ENCODE measurements at regions not wholly inside any gene's neighbourhood (a gene's known extent, or its start where the extent isn't known, plus 50 kb on each side); places are given as distances from the start of the nearest gene placed in this dataset.

DNA sequence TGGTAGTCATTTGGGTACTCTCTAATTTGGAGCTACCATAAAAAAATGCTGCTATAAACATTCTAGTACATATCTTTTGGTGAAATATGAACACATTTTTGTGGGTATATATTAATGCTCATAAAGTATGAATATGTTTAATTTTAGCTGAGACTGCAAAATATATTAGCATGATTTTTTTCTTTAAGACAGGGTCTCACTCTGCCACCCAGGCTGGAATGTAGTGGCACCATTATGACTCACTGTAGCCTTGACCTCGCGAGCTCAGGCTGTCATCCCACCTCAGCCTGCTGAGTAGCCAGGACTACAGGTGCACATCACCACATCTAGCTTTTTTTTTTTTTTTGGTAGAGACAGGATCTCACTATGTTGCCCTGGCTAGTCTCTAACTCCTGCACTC lies 371.7 kb downstream of the SOX9 start:
- DNase-seq (ENCODE audit: low spot score) (peak; percentile 23), FAIRE-seq (no peak)

DNA sequence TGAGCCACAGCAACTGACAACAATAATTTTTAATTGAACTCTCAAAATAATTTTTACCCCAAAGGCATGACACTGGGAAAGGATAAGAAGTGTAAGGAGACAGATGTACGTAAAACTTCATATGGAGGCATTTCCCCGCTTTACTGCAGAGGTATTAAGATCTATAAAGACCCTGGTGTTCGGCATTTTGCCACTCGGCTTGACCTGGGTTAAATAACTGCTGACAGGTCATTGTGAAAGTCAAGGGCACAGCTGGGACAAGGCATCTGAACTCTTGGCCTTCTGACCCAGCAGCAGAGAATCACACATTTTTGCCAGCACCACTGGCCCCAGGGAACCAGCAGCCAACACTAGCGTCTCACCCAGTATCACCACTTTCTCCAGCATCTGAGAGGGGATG lies 372.1 kb downstream of the SOX9 start:
- DNase-seq (ENCODE audit: low spot score) (no peak), FAIRE-seq (no peak)

DNA sequence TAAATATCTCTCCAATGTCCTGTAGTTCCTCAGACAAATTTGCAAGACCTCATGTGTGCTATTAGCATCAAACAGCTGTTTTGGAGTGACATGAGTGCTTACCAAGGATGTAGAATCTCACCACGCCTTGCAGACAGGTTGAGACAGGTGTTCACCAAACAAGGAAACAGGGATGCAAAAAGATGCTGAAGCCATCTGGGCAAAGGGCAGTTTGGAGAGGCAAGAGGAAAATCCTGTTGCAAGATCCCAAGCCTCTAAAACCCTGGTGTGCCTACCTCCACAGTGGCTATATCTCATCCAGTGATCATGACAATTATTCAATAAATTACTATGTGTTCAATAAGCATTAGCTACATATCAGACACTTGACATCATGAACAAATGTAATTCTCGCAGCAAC lies 373.7 kb downstream of the SOX9 start:
- FAIRE-seq (no peak), DNase-seq (ENCODE audit: low spot score) (no peak)

DNA sequence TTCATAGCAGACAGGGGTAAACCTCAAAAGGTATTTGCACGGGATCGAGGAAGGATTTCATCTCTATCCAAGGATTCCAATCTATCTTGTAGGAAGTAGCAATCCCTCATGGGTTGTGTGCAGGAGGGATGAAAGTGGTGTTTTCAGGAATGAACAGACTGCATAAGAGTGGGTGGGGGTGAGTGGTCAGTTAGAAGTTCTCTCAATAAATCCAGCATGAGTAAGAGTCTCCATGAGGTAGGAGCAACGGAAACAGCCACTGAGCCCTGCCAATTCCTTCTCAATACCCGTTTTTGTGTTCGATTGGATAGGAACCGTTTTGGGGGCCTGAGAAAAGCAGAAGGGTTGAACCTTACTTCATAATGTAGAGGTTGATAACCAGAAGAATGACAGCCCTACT lies 375.6 kb downstream of the SOX9 start:
- no peak for FAIRE-seq
- no peak for DNase-seq (ENCODE audit: low spot score)

DNA sequence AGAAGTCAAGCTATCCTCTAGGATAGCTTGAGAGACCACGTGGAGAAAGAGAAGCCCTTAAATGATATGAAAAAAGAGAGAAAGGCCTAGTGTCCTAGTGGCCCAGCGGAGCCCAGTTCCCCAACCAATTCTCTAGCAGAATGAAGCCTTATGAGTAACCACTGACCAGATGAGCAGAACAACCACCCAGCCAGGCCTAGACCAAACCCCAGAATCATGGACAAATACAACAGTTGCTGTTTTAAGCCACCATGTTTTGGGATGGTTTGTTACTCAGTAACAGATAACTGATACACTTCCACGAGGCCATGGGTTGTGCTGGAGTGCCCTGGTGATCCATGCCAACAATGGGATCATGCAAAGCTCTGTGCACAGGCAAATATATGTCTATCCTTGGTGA lies 377.1 kb downstream of the SOX9 start:
- DNase-seq (ENCODE audit: low spot score) = no peak
- FAIRE-seq = no peak

DNA sequence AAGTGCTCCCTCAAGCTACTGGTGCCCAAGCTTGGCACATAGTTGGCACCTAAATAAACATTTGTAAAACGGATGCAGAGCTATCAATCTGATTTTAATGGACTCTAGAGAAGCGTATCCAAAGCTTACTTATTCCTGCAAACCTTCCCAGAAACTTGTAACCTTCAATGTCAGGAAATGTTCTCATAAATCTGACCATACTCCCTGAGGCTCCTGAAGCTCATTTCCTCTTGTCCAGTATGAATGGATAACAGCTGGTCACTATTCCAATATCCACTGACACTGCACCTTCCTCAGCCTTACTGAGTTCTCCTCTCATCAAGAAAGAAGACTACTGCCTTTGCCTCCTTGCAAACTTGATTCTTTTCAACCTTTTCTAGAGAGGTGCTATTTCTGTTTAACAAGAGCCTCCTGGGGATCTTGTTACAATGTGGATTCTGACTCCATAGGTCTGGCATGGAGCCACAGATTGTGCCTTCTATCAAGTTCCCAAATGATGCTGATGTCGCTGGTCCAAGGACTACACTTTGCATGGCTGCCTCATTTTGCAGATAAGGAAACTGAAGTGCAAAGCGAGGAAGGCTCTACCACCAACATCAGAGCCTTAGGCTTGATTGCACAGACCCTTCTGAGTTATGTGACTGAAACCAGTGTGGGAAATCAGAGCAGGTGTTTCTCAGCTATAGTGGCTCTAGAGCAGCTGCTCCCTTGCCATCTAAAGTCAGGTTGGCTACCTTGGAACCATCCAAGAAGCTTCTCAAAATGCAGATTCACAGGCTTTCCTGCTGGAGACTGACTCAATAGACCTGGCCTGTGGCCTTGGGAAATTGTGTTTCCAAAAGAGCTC lies 377.8 kb downstream of the SOX9 start:
- DNase-seq (ENCODE audit: low spot score) (no peak), FAIRE-seq (no peak)

DNA sequence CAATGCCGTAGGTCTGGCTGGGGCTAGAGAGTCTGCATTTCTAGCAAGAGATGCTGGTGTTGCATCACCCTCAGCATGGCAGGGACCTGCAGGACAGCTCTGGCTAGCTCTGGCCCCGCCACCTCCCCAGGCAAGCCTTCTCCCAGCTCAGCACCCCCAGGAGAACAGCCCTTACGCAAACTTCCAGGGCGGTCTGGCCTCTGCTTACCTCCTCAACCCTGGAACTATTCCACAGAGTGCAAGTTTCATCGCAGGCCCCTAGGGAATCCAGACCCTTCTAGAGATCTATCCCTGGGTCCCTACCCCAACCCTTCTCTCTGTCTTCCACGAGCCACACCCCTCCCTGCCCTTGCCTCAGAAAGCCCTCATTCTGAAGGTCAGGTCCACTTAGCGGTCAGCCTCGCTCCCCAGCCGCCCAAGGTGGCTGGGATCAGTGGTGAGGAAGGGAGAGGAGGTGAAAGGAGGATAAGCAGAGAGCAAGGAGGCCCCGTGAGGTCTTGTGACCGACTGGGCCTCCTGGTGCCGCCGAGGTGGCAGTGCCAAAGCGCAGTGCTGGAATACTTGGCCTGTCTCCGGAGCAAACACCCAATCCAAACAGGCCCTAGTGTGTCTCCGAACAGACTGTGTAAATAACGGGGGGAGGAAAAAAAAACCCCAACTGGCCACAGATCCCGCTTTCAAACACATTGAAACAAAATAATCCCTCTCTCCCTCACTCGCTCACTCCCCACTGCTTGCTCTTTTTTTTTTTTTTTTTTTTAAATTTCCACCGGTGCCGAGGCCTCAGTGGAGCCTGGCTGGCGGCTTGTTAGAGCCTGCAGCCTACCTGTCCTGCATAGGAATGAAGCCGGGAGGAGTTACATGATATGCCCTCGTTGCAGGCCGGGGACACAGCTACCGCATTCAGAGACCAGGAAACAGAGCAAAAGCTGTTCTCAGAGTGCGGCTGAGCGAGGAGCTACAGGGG lies 380.9 kb downstream of the SOX9 start:
- no peak for FAIRE-seq
- no peak for DNase-seq (ENCODE audit: low spot score)

DNA sequence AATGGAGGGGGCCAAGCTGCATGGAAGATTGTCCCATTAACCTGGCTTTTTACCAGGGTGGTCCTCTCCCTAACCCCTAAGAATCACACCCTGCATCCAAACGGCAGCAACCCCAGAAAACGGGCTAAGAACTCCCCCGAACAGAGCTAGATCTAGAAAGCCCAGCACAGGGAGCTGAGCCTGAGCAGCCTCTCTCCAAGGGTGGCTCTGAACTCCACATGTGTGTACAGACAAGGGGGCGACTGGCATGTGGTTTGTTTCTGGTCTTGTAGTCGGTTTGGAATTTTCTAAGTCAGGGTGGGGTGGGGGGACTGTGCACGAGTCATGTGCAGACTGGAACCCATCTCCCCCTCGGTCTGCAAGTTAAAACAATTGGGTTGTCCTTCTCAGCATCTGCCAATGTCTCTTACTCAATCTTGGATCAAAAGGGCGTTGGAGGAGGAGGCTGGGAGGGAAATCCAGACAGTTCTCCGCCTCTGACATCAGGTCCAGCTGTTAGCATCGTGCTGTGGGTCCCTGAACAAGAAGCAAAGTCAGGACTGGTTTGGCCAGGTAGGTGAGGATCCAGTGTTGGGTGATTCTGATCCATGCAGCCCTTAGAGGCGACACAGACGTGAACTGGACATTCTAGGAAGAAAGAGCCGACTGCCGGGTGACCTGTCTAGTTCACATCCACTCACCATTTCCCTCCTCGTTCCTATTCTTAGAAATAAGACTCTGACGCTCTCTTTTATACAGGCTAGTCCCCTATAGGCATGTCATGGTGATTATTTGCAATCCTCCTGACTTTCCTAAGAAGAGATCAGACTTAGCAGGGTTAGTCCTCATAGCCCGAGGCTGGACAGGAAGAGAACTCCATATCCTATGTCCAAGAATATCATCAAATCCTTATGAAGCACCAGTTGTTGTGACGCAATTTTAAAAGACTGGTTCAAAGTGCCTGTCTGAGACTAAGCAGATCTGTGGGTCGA lies 381.8 kb downstream of the SOX9 start:
- DNase-seq (ENCODE audit: low spot score) (no peak), FAIRE-seq (no peak)

DNA sequence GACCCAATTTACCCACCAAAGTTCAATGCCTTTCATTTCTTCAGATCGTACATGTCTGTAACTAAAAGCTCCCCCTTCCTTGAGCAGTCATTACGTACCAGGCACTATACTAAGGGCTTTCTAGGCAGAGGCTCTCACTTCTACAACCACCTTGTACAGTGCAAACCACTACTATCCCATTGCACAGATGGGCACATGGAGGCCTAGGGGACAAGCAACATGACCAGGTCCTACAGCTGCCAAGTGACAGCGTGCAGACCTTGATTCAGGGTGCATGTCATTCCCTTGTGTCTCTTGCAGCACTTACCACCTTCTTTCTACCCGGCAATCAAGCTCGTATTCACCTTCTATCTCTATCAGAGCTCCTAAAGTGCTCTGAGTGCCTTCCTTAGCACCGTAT lies 382.7 kb downstream of the SOX9 start:
- FAIRE-seq (no peak), DNase-seq (ENCODE audit: low spot score) (no peak)

DNA sequence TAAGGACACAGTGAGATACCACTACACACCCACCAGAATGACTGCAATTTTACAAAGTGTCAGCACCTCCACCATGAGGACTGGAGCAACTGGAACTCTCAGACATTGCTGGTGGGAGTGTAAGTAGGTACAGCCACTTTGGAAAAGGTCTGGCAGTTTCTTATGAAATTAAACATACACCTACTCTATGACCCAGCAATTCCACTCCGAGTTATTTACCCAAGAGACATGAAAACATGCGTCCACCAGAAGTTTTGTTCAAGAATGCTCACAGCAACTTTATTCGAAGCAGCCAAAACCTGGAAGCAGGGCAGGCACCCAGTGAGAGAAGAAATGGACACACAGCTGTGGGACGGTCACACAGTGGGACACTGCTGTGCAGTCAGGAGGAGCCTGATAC lies 384.0 kb downstream of the SOX9 start:
- FAIRE-seq = no peak

DNA sequence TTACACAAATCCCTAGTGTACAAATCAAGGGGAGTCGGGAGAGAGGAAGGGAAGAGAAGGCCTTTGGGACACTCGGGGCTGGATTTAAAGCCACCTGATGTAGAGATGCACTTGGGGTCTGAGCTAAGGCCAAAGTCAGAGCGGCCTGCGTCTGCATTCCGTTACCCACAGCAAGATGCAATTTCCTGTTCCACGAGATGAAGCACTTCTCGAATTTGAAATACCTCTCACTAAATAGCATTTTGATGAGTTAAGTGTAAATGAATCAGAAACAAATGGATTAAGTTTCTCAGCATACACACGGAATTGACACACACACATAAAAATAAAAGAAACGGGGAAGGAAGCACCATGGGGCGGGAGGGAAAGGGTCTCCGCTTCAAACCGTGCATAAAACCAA lies 386.0 kb downstream of the SOX9 start:
- FAIRE-seq = no peak
- DNase-seq (ENCODE audit: low spot score) = no peak

More for the DNA sequence above, 384.0 kb downstream of the SOX9 start:
- DNase-seq (ENCODE audit: low spot score) = no peak

DNA sequence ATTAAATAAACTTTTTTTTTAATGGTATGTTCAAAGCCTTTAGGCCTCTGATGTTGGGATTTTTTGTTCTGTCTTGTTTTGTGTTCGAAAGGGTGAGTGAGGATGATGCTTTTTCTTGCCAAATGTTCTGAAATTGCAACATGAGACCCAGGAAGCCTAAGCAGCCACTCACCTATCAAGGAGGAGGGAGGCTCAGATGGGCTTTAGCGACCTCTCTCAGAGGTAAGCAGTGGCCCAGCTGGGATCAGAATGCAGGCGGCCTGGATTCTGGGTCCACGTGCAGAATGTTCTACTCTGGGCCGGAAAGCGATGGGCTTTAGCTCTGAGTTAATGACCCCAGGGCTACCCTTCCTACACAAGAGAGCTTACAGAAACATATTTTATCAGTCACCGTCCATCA lies 386.6 kb downstream of the SOX9 start:
- no peak for DNase-seq (ENCODE audit: low spot score)
- no peak for FAIRE-seq

DNA sequence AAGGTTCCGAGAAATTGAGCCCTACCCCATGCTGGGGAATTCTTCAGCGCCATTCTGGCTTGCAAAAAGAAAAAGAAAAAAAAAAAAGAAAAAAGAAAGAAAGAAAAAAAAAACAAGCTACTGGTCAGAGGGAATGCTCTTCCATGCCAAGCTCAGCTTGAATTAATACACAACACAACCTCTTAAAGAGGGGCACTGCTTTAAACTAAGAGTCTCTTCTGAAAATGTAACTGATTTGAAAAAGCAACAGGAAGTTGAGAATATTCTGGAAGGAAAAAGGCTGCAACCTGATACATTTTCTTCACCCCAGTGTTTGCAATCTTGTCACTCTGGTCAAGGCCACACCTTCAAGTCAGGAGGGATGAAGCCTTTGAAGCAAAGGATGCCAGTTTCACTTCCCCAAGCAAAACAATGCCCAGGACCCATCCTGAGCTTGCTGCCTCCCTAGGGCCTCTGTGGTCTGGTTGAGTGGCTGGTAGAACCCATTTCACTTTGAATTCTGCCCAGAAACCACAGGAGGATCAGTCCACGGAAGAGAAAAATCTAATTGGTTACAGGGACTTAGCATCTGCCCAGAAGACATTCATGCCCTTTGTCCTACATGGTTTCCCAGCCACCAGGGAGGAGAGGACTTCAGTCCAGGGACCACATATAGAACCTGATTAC lies 389.7 kb downstream of the SOX9 start:
- DNase-seq (ENCODE audit: low spot score) = no peak
- FAIRE-seq = peak; percentile 37

DNA sequence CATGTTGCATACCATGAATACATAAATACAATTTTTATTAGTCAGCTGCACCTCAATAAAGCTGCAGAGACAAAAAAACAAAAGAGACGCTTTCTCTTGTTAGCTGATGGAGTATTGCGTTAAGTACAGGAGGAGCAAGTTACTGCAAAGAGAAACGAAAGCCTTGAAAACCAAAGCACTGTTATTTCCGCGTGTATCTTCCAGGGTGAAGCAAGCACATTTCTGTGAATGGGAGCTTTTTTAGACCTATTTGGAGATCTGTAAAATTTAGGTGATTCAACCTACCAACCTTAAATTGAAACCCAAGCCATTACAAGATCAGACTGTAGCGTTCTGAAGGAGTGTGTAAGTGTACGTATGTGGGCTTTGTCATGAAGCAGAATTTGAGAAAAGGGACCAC lies 390.4 kb downstream of the SOX9 start:
- FAIRE-seq (no peak), DNase-seq (ENCODE audit: low spot score) (no peak)

DNA sequence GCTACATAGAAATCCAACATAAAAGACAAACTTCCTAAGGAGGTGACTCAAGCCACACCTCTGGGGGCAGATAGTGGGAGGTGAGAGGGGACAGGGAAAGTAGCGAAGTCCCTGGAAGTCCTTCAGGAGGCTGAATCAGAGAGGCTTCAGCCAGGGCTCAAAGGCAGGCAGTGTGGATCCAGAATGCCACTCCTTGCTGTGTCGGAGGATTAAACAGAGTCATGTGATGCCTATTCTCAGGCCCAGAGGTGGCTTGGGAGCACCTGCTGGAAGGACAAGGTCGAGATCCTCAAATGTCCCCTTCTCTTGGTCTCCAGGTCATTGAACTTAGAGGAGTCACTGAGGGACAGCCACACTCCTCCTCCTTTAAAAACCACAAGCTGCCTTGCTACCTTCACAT lies 391.1 kb downstream of the SOX9 start:
- FAIRE-seq = no peak
- DNase-seq (ENCODE audit: low spot score) = no peak

DNA sequence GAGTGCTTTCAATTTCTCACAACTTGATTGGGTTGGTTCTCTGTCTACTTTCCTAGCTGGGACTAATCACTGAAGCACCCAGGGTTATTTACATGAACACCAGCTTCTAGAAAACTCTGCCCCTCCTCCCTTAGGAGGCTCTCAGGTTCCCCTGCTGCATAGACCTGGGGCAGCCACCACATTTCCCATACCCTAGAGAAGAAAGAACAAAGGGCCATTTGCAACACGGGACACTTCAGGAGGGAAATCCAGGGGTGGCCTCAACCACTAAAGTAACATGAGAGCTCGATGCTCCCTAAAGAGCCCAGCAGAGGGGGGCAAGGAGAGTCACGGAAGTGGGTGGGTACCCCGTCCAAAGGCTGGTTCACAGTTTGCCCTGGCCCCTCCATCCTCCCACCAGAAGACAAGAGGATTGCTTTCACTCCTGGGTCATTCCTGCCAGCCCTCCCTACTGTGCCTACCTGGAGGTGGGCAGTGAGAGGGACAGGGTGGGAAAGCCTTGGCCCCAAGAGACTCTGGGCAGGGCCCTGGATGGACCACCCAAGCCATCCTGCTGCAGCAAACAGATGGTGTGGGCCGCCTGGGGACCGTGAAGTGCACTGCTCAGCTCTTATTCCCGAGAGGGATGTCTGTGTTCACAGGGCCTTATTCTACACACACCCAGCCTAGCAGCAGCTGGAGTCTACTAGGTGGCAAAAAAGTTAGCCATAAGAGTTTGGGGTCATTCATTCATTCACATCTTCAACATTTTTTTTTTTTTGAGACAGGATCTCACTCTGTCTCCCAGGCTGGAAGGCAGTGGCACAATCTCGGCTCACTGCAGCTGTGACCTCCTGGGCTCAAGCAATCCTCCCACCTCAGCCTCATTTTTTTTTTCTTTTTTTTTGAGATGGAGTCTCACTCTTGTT lies 392.1 kb downstream of the SOX9 start:
- FAIRE-seq (no peak), DNase-seq (ENCODE audit: low spot score) (no peak)

DNA sequence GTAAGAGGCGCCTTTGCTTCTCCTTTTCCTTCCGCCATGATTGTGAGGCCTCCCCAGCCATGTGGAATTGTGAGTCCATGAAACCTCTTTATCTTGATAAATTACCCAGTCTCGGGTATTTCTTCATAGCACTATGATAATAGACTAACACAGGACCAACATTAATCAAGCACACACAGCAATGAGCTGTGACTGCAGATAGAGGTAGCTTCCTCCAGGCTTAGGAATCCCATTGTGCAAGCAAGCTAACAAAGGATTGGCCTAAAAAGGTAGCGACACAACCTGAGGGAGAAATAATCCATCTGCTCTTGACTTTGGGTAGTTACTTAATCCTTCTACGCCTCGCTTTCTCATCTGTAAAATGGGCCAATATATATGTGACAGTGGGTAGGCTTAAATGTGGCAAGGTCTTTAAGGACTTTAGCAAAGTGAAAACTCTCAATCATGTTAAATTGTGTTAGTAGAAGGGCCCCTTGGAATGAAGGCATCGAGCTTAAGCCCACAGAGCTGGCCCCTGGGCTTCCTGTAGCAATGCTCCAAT lies 393.6 kb downstream of the SOX9 start:
- no peak for FAIRE-seq
- DNase-seq (ENCODE audit: low spot score) = no peak

DNA sequence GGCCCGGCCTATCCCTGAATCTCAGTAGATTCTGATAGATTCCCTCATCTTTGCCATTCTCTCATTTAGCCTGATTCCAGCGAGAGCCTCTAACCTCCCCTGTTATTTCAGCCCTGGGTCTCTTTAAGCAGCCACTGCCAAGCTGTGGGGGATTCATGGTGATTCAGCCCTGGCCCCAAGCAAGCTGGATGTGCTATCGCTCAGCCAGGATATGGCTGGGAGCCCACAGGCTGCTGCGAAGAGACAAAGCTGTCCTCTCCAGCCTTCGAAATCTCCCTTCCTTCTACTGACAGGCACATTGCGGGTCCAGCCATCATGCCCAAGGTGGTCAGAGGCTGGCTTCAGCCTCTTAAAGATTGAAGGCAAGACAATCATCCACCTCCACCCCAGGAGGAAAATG lies 394.1 kb downstream of the SOX9 start:
- peak; percentile 69 for FAIRE-seq
- peak; percentile 69 for DNase-seq (ENCODE audit: low spot score)

DNA sequence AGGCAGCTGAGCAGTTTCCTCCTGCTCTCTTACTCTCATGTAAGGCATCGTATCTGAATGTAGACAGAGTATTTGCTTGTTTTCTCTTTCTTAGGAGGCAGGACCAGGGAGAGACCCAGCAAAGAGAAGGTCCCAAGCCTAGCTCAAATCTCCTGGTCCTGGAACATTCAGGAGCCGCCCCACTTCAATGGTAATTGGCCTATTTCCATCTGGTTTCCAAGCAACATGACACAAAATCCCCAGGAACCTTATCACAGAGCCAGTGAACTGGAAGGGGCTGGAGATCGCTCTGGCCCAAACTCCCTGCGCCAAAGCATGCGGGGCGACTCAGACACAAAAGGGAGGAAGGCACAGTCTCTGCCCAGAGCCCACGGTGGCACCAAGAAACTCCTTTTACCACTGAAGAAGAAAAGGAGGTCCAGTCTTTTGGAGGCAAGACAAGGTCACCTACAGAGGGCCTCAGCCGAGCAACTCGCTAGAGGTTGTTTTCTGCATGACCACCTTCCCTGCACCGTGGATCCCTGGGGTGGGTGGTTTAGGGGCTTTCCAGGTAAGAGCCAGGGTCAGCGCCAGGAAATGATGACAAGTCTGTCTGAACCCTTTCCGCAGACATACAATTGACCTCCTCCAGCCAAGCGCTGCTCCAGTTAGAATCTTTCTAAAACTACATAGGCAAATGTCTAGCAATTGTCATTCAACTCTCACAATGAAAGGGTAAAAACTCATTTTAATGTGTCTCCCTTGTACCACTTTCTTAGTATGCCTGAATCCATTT lies 394.7 kb downstream of the SOX9 start:
- DNase-seq (ENCODE audit: low spot score) (peak; percentile 90), FAIRE-seq (peak; percentile 85)
